GM18868 (cell line): ENCODE measurements at regions not wholly inside any gene's neighbourhood (a gene's known extent, or its start where the extent isn't known, plus 50 kb on each side); places are given as distances from the start of the nearest gene placed in this dataset.
"Not testable (repeated sequence)": the region's sequence is repeated elsewhere in the genome, so short reads cannot be mapped to it uniquely, and the experiment has no call there.

Experiments
- ATAC-seq: cut with Tn5 transposase; IDR thresholded peaks from one replicate; pipeline ENCODE4 v1.9.1; 2021; ENCODE audit warnings: mild to moderate bottlenecking, moderate library complexity; ENCODE audit not compliant: unreplicated experiment

- ATAC-seq = peak; percentile 47
Observed at GRCh38 chr7:53596230-53596629, 560.8 kb downstream of the POM121L12 start.

DNA sequence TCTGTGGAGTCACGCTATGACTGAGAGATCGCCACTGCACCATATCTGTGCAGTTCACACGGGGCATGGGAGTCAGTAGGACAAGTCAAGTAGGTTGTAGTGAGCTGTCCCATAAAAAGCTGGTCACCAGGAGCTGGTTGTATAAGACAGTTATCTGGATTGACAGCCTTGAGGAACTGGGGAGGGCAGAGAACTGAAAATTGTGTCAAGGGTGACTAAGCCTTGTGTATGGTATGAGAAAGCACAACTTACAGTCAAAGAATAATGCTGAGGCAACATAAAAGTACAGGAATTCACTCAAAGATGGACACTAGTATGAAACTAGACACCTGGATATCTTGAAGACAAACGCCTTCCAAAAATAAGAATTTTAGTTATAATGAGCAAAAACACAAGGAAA is 564.9 kb downstream of the POM121L12 start:
- no peak for ATAC-seq

GRCh38 chr7:53602817-53603418 is 567.5 kb downstream of the POM121L12 start:
- ATAC-seq = no peak

DNA sequence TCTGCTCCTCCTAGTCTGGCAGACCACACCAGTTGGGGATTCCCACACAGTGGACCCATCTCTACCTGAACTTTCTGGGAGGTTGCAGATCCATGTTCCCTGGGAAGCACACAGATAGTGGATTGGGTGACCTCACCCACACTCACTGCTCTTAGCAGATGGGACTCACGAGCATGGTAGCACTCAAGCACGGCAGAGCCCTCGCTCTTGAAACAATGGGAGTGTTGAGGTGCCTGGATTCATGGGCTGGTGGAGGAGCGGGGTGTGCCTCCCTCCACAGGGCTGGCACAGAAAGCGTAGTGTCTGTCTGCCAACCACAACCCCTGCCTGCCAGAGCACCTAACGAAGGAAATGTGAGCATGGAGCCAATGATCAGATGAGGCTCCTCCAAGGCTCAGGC is 568.0 kb downstream of the POM121L12 start:
- ATAC-seq = no peak

- ATAC-seq = no peak
Observed at GRCh38 chr7:53604201-53604600, 568.8 kb downstream of the POM121L12 start.

- ATAC-seq = no peak
Observed at GRCh38 chr7:53607961-53608360, 572.5 kb downstream of the POM121L12 start.

GRCh38 chr7:53609185-53609584 is 573.8 kb downstream of the POM121L12 start:
- ATAC-seq = no peak

- no peak for ATAC-seq
Observed at GRCh38 chr7:53611043-53611442, 575.6 kb downstream of the POM121L12 start.

DNA sequence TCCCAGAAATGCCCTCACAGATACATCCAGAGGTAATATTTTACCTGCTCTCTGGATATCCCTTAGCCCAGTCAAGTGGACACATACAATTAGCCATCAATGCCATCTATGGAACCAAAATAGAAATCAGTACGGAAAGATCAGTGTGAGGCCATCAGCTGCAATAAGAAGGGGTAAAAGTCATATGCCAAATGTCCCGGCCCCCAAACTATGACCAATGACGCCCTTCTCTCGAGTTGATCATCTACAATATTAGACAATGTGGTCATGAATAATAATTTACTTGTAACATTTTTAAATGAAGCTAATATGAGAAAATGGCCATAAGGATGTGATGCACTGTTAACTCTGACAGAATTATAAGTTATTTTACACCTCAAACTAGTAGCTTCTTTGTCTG is 588.9 kb downstream of the POM121L12 start:
- no peak for ATAC-seq

DNA sequence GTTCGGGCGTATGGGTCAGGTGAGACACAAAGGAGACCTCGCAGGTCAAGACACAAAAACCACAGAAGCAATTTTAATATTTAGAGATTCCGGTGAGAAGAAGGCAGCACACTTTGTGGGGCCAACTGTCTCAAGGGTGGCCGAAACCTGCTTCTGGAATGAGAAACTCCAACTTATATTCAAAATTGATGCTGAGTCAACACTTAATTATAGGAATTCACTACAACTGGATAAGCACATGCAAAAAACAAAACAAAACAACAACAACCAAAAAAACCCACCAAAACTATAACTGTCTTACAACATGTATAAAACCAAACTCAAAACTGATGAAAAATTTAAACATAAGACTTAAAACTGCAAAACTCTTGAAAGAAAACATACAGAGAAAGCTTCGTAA is 593.3 kb downstream of the POM121L12 start:
- no peak for ATAC-seq

- ATAC-seq = not testable (repeated sequence)
Observed at GRCh38 chr7:53635251-53635650, 599.8 kb downstream of the POM121L12 start.

GRCh38 chr7:53638517-53638916 is 603.1 kb downstream of the POM121L12 start:
- no peak for ATAC-seq

DNA sequence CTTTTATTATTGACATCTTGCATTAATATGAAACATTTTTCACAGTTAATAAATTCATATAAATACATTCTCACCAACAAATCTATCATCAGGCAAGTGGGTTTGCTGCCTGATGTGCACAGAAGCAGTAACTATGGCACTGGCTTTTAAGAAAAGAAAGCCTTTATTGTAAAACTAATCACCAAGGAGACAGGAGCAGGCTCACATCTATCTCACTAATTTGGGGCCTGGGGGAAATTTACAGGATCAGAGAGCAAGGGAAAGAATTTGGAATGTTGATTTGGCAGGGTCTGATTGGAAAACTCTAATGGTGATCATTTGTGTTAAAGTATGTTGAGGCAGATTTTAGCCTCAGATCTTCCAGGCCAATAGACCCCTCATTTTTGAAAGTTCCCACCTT is 605.7 kb downstream of the POM121L12 start:
- no peak for ATAC-seq

DNA sequence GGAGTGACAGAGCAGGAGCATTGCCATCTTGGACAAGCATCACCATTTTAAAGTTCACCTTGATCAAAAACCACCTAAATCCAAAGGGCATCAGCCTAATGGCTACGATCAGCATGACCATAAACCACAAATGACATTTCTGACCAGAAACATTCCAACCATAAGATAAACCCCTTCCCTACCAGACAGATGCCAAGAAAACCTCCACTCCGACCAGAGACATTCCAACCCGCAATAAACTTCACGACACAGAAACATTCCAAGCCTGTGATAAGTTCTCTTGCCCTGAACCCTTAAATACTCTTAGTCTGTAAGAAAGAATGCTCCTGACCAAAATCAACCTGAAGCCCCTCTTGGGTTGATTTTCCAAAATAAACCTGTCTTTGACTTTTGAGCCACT is 606.9 kb downstream of the POM121L12 start:
- ATAC-seq = no peak

- ATAC-seq = no peak
Observed at GRCh38 chr7:53642866-53643265, 607.4 kb downstream of the POM121L12 start.

- no peak for ATAC-seq
Observed at GRCh38 chr7:53656881-53657280, 621.4 kb downstream of the POM121L12 start.

- no peak for ATAC-seq
Observed at GRCh38 chr7:53657586-53657985, 622.2 kb downstream of the POM121L12 start.

GRCh38 chr7:53658951-53659350 is 623.5 kb downstream of the POM121L12 start:
- no peak for ATAC-seq

GRCh38 chr7:53661645-53662217 is 626.3 kb downstream of the POM121L12 start:
- no peak for ATAC-seq

DNA sequence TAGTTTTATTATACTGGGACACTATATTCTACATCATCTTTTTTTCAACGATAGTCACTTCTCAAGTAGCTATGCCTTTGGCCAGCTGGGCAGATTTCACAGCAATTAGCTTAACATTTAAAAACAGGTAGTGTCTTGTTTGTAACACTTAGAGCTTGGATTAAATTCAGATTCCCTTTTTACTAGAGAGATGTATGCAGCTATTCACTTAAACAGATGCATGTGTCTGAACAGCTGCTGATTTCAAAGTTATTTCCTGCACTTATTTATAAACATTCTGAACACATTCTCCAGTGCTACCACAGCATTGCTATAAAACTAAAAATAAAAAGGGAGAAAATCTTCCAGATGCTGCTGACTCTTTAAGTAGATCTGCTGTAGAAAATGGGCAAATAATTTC is 637.2 kb downstream of the POM121L12 start:
- ATAC-seq = no peak

GRCh38 chr7:53675835-53676234 is 640.4 kb downstream of the POM121L12 start:
- ATAC-seq = no peak

GRCh38 chr7:53684693-53685092 is 649.3 kb downstream of the POM121L12 start:
- no peak for ATAC-seq

DNA sequence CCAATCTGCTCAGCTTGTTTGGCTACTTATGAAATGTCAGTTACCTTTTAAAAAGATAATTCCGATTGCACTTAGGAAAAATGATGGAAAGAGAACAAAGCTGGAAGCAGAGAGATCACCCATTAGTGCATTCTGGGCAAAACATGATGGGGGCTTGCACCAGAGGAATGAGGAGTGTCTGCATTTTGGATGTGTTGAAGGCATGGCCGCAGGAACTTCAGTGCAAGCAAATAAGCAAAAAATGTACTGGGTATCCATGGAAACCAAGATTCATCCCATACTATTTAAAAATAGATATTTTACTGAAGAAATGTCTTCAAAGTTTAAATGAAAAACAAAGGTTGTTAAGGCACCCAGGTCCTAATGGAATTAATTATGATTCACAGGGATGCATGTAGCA is 655.0 kb downstream of the POM121L12 start:
- ATAC-seq = no peak
